Colonic mucosa (tissue), 4 donors: ENCODE measurements at regions not wholly inside any gene's neighbourhood (a gene's known extent, or its start where the extent isn't known, plus 50 kb on each side); places are given as distances from the start of the nearest gene placed in this dataset.

Experiments
- DNase-seq: peaks from one replicate; pipeline ENCODE4 v3.0.0-alpha.2; 2020
- H3K27ac ChIP-seq: fragments of 200-600 bp; one replicate; pipeline ENCODE4 v1.8.0; 2021
- H3K27me3 ChIP-seq: fragments of 200-600 bp; one replicate; pipeline ENCODE4 v1.8.0; 2021
- H3K36me3 ChIP-seq: fragments of 200-600 bp; one replicate; pipeline ENCODE4 v1.8.0; 2021
- H3K4me1 ChIP-seq: fragments of 200-600 bp; one replicate; pipeline ENCODE4 v1.8.0; 2021; ENCODE audit warnings: mild to moderate bottlenecking
- H3K4me3 ChIP-seq: fragments of 200-600 bp; one replicate; pipeline ENCODE4 v1.8.0; 2021
- H3K9ac ChIP-seq, 2 donors: one replicate each; pipeline ENCODE4 v1.7.0; 2013; ENCODE audit warnings: control low read depth in 2 of 2, low read depth in 2 of 2, low read length in 2 of 2
- H3K9me3 ChIP-seq: fragments of 200-600 bp; one replicate; pipeline ENCODE4 v1.8.0; 2021
- CTCF ChIP-seq: fragments of 200-600 bp; IDR thresholded peaks from one replicate; pipeline ENCODE4 v1.8.0; 2022; ENCODE audit warnings: antibody characterized with exemption, mild to moderate bottlenecking
- intact Hi-C: fragments of 100-400 bp; cut with DNase I; formaldehyde crosslinking; loops from one replicate; pipeline ENCODE4 v1.14.1; 2022
- donor health status: healthy.
- donor health status: DM: no; HTN: no; CAD: no.
- donor health status: DM: no; HTN: no; CAD: no.

- Histone ChIP-seq H3K4me3 (no peak overlapping the region), H3K27ac (no peak overlapping the region), H3K4me1 (peaks cover 9% of the 10 kb centered on the region), H3K27me3 (no peaks in the 10 kb centered on the region), H3K9ac (no peak overlapping the region), H3K9me3 (no peaks in the 10 kb centered on the region), H3K36me3 (no peaks in the 10 kb centered on the region)
- intact Hi-C loops = no loop called here
- TF ChIP-seq CTCF = no peak
- peak; percentile 46 for DNase-seq
Measured at GRCh38 chr5:124922255-124922975, 176.0 kb upstream of the ZNF608 start.

GRCh38 chr5:124923131-124923530, 176.7 kb upstream of the ZNF608 start:
- H3K4me1 ChIP-seq = peaks cover 9% of the 10 kb centered on the region
- intact Hi-C loops = no loop called here
- DNase-seq = no peak
- H3K4me3 ChIP-seq = no peak overlapping the region
- no peaks in the 10 kb centered on the region for H3K36me3 ChIP-seq
- H3K9me3 ChIP-seq = no peaks in the 10 kb centered on the region
- H3K9ac ChIP-seq = no peak overlapping the region
- H3K27me3 ChIP-seq = no peaks in the 10 kb centered on the region
- no peak for TF ChIP-seq CTCF
- no peak overlapping the region for H3K27ac ChIP-seq

- no peak for DNase-seq
- no peak for TF ChIP-seq CTCF
- H3K27ac ChIP-seq = no peak overlapping the region
- no peaks in the 10 kb centered on the region for H3K9me3 ChIP-seq
- intact Hi-C loops = no loop called here
- H3K4me3 ChIP-seq = no peak overlapping the region
- no peaks in the 10 kb centered on the region for H3K36me3 ChIP-seq
- no peak overlapping the region for H3K9ac ChIP-seq
- no peaks in the 10 kb centered on the region for H3K27me3 ChIP-seq
- peaks cover 9% of the 10 kb centered on the region for H3K4me1 ChIP-seq
Measured at GRCh38 chr5:124924729-124925128, 178.3 kb upstream of the ZNF608 start.

- H3K27me3 ChIP-seq = no peaks in the 10 kb centered on the region
- no peak overlapping the region for H3K9ac ChIP-seq
- no peak overlapping the region for H3K27ac ChIP-seq
- peaks cover under 1% of the 10 kb centered on the region for H3K4me1 ChIP-seq
- TF ChIP-seq CTCF = no peak
- intact Hi-C loops = no loop called here
- H3K4me3 ChIP-seq = no peak overlapping the region
- no peaks in the 10 kb centered on the region for H3K36me3 ChIP-seq
- no peak for DNase-seq
- H3K9me3 ChIP-seq = no peaks in the 10 kb centered on the region
Measured at GRCh38 chr5:124927735-124928134, 181.3 kb upstream of the ZNF608 start.

GRCh38 chr5:124929000-124929399, 182.6 kb upstream of the ZNF608 start:
- no peak for DNase-seq
- H3K27me3 ChIP-seq = no peaks in the 10 kb centered on the region
- no peak overlapping the region for H3K4me3 ChIP-seq
- H3K9me3 ChIP-seq = no peaks in the 10 kb centered on the region
- no peak for TF ChIP-seq CTCF
- no peak overlapping the region for H3K27ac ChIP-seq
- no peaks in the 10 kb centered on the region for H3K4me1 ChIP-seq
- intact Hi-C loops = no loop called here
- H3K9ac ChIP-seq = no peak overlapping the region
- H3K36me3 ChIP-seq = no peaks in the 10 kb centered on the region
